Adrenal gland (tissue), 5 donors: ENCODE measurements at regions not wholly inside any gene's neighbourhood (a gene's known extent, or its start where the extent isn't known, plus 50 kb on each side); places are given as distances from the start of the nearest gene placed in this dataset.

Experiments
- CTCF ChIP-seq, 6 experiments: fragments of 450-650 bp in 4 of 6; fragments of 200-600 bp in 2 of 6; sonication (generic) in 1 of 6; IDR thresholded peaks; 1 replicate in 5 of 6; 2 replicates in 1 of 6; pipeline versions ENCODE4 v1.5.1 to v1.8.0; 2016 to 2021; ENCODE audit warnings: antibody characterized with exemption in 6 of 6, mild to moderate bottlenecking in 2 of 6, moderate library complexity in 1 of 6
- POLR2A ChIP-seq, 2 donors: fragments of 450-650 bp; IDR thresholded peaks; one replicate each; pipeline ENCODE4 v1.6.1; 2017; ENCODE audit warnings: antibody characterized with exemption in 2 of 2, mild to moderate bottlenecking in 2 of 2, moderate library complexity in 1 of 2
- donor health status: DM: no; HTN: no; CAD: no.

GRCh38 chr6:167392631-167393316 lies 67.9 kb downstream of the TTLL2 start:
- no peak for TF ChIP-seq CTCF (IDR thresholded peaks at IDR 0.05)
- TF ChIP-seq POLR2A (IDR thresholded peaks at IDR 0.05) = no peak
